Neuronal stem cell (in vitro differentiated cells): ENCODE measurements at regions not wholly inside any gene's neighbourhood (a gene's known extent, or its start where the extent isn't known, plus 50 kb on each side); places are given as distances from the start of the nearest gene placed in this dataset.

Source experiments
- DNase-seq: peaks from one replicate; pipeline ENCODE4 v3.0.0-alpha.2; 2013; ENCODE audit warnings: low spot score
- H2AFZ ChIP-seq: one replicate; pipeline ENCODE4 v1.6.1; 2013; ENCODE audit warnings: mild to moderate bottlenecking, low read length, inconsistent platforms
- H2AK5ac ChIP-seq: 2 replicates; pipeline ENCODE4 v1.6.1; 2013; ENCODE audit warnings: low read depth, mild to moderate bottlenecking, inconsistent platforms, low read length, moderate library complexity, mixed read lengths
- H2BK120ac ChIP-seq: 2 replicates; pipeline ENCODE4 v1.6.1; 2013; ENCODE audit warnings: low read depth, mild to moderate bottlenecking, inconsistent platforms, low read length, moderate library complexity, mixed read lengths
- H2BK12ac ChIP-seq: one replicate; pipeline ENCODE4 v1.6.1; 2013; ENCODE audit warnings: low read length, inconsistent platforms
- H2BK15ac ChIP-seq: 2 replicates; pipeline ENCODE4 v1.6.1; 2013; ENCODE audit warnings: mild to moderate bottlenecking, low read length, inconsistent platforms, mixed read lengths
- H2BK5ac ChIP-seq: one replicate; pipeline ENCODE4 v1.6.1; 2013; ENCODE audit warnings: inconsistent platforms, mild to moderate bottlenecking, low read length, moderate library complexity
- H3K14ac ChIP-seq: one replicate; pipeline ENCODE4 v1.6.1; 2013; ENCODE audit warnings: low read length, inconsistent platforms
- H3K18ac ChIP-seq: 2 replicates; pipeline ENCODE4 v1.6.1; 2013; ENCODE audit warnings: low read length, inconsistent platforms
- H3K23ac ChIP-seq: 2 replicates; pipeline ENCODE4 v1.6.1; 2013; ENCODE audit warnings: low read depth, mild to moderate bottlenecking, mixed read lengths, low read length, inconsistent platforms; ENCODE audit not compliant: poor library complexity
- H3K27ac ChIP-seq: replicated peaks from 3 replicates; pipeline ENCODE4 v1.5.1; 2013; ENCODE audit warnings: low read length, inconsistent platforms
- H3K27me3 ChIP-seq, 3 experiments: 2 replicates each; pipeline ENCODE4 v1.6.1; 2013; ENCODE audit warnings: low read length in 3 of 3, mild to moderate bottlenecking in 2 of 3, inconsistent platforms in 1 of 3, low read depth in 1 of 3, mixed read lengths in 1 of 3, moderate library complexity in 1 of 3; ENCODE audit not compliant: control insufficient read depth in 3 of 3, insufficient read depth in 3 of 3
- H3K36me3 ChIP-seq, 2 donors: replicated peaks in 1 of 2; 2 replicates each; pipeline ENCODE4 v1.6.1; 2013; ENCODE audit warnings: low read length in 2 of 2; ENCODE audit not compliant: control insufficient read depth in 2 of 2, insufficient read depth in 2 of 2
- H3K4ac ChIP-seq: 2 replicates; pipeline ENCODE4 v1.6.1; 2013; ENCODE audit warnings: inconsistent platforms, mild to moderate bottlenecking, low read length, moderate library complexity
- H3K4me1 ChIP-seq, 2 donors: 1 replicate in 1 of 2; 2 replicates in 1 of 2; pipeline ENCODE4 v1.6.1; 2013; ENCODE audit warnings: low read length in 2 of 2, low read depth in 1 of 2; ENCODE audit not compliant: control insufficient read depth in 2 of 2, insufficient read depth in 1 of 2
- H3K4me2 ChIP-seq: one replicate; pipeline ENCODE4 v1.6.1; 2013; ENCODE audit warnings: mild to moderate bottlenecking, low read length, inconsistent platforms; ENCODE audit not compliant: insufficient read depth, poor library complexity, severe bottlenecking
- H3K4me3 ChIP-seq, 2 donors: 2 replicates each; pipeline ENCODE4 v1.5.1; 2013; ENCODE audit warnings: low read length in 2 of 2, mild to moderate bottlenecking in 2 of 2, inconsistent platforms in 1 of 2, moderate library complexity in 1 of 2
- H3K79me1 ChIP-seq: one replicate; pipeline ENCODE4 v1.6.1; 2013; ENCODE audit warnings: low read depth, mild to moderate bottlenecking, inconsistent platforms, low read length, moderate library complexity
- H3K9ac ChIP-seq: one replicate; pipeline ENCODE4 v1.6.1; 2013; ENCODE audit warnings: mild to moderate bottlenecking, low read depth, low read length, inconsistent platforms; ENCODE audit not compliant: poor library complexity
- H3K9me3 ChIP-seq, 2 donors: replicated peaks in 1 of 2; 2 replicates each; pipeline versions ENCODE3 to v1.6.1; 2013; ENCODE audit warnings: low read length in 2 of 2, mild to moderate bottlenecking in 2 of 2, inconsistent platforms in 1 of 2, low read depth in 1 of 2, mixed read lengths in 1 of 2, moderate library complexity in 1 of 2; ENCODE audit not compliant: control insufficient read depth in 2 of 2, insufficient read depth in 1 of 2
- H4K8ac ChIP-seq: one replicate; pipeline ENCODE4 v1.6.1; 2013; ENCODE audit warnings: low read depth, mild to moderate bottlenecking, inconsistent platforms, low read length, moderate library complexity
- H4K91ac ChIP-seq: one replicate; pipeline ENCODE4 v1.6.1; 2013; ENCODE audit warnings: low read length, low read depth, mild to moderate bottlenecking, inconsistent platforms; ENCODE audit not compliant: poor library complexity
- WGBS, 2 donors: extraction: QIAGEN DNeasy Blood & Tissue Kit; methylation state at CpG; one replicate each; pipeline ENCODE4 v1.1.7; 2013; ENCODE audit warnings: missing lambda C conversion rate in 2 of 2, mixed read lengths in 1 of 2; ENCODE audit not compliant: insufficient read length in 2 of 2, insufficient replicate concordance in 1 of 2; ENCODE audit errors: extremely low coverage in 2 of 2; 5-methylcytosine and 5-hydroxymethylcytosine counted together

DNA sequence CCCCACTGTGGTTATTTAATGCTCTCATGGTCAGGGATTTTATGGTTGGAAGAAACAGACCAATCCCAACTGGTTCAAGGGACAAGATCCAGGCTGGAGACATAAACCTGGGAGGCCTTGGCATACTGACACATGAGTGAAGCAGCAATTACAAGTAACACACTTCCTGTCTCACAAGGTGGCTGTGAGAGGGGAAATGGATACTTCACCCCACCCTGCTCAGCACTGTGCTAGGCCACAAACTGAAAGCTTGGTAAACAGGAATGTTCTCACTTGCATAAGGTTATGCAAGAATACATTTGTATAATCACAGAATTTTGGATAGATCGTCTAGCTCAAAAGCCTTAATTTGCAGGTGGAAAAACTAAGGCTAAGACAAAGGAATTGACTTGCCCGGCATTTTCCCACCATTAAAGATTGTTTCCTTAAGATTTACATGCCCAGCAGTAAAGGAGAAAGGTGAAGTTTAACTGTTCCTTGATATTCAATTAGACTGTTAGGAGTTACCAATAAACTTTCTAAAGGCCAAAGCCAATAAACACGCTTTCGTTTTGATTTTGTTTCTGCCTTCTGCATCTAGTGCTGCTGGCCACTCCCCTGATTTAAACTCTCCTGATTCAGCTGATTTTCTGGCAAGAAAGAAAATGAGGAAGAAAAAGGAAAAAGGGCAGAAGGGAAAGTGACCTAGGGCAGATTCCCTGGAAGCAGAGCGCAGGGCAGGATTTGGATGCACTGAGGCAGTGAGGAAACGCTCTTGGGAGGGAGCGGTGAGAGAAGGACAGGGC is 215.6 kb upstream of the CDH5 start:
- H3K23ac ChIP-seq, result no peak overlapping the region
- H3K27ac ChIP-seq, result no peak overlapping the region
- DNase-seq, result no peak
- H3K9ac ChIP-seq, result no peak overlapping the region
- H3K79me1 ChIP-seq, result no peaks in the 10 kb centered on the region
- no peaks in the 10 kb centered on the region for H3K9me3 ChIP-seq
- H2BK12ac ChIP-seq, result no peak overlapping the region
- no peaks in the 10 kb centered on the region for H3K27me3 ChIP-seq
- H2AFZ ChIP-seq, result no peak overlapping the region
- WGBS, 2 donors, result no CpG with 5 or more reads among the region's 7 CpGs
- H3K14ac ChIP-seq, result no peak overlapping the region
- no peak overlapping the region for H2BK15ac ChIP-seq
- no peak overlapping the region for H3K4me2 ChIP-seq
- no peak overlapping the region for H3K4ac ChIP-seq
- H3K4me1 ChIP-seq, result no peaks in the 10 kb centered on the region
- H2AK5ac ChIP-seq, result no peak overlapping the region
- no peak overlapping the region for H4K91ac ChIP-seq
- H3K36me3 ChIP-seq, result no peaks in the 10 kb centered on the region
- no peak overlapping the region for H3K4me3 ChIP-seq
- no peak overlapping the region for H2BK5ac ChIP-seq
- no peak overlapping the region for H4K8ac ChIP-seq
- H2BK120ac ChIP-seq, result no peak overlapping the region
- peak overlapping the region; percentile 16 for H3K18ac ChIP-seq

DNA sequence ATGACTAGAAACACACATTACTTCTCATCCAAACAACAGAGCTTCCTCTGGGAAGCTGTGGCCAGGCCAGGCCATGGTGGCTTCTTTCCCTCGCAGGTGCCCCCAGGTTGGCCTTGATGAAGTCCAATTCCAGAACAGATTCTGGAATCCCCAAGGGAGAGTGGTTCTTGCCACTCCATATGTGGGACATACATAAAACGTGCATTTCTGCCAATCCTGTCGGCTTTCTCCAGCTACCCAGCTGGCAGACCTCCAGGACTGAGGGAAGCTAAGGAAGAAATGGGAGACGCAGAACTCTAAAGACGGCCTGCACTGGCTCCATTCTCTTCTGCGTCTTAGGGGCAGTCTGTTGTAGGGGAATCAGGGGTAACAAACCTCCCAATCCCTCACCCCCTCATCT is 219.2 kb upstream of the CDH5 start:
- no CpG with 5 or more reads among the region's 6 CpGs for WGBS, 2 donors

DNA sequence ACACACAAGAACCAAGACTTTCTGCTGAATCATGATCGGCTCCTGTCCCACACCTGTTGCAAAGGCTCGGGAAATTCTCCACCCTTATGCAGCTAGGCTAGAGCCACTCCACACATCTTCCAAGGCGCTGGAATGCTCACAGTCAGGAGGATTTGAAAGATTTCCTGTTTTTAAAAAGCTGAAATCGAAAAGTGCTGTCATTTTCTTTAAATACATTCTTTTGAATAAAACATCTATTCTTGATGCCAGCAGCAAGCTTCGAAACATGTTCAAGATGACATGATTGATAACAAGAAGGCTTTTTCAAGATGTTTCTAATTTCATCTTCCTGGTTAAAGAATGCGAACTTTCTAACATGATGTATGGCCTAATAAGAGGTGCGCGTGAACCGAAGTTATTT is 219.7 kb upstream of the CDH5 start:
- H3K27me3 ChIP-seq, result no peaks in the 10 kb centered on the region
- no peaks in the 10 kb centered on the region for H3K4me1 ChIP-seq
- H3K79me1 ChIP-seq, result no peaks in the 10 kb centered on the region
- no peak overlapping the region for H3K4me3 ChIP-seq
- no peak overlapping the region for H3K14ac ChIP-seq
- H3K27ac ChIP-seq, result no peak overlapping the region
- H3K36me3 ChIP-seq, result no peaks in the 10 kb centered on the region
- no peak overlapping the region for H3K9ac ChIP-seq
- H3K4me2 ChIP-seq, result no peak overlapping the region
- no peaks in the 10 kb centered on the region for H3K9me3 ChIP-seq
- no peak overlapping the region for H4K8ac ChIP-seq
- no CpG with 5 or more reads among the region's 9 CpGs for WGBS, 2 donors
- H2BK5ac ChIP-seq, result no peak overlapping the region
- no peak overlapping the region for H2AFZ ChIP-seq
- H3K4ac ChIP-seq, result no peak overlapping the region
- DNase-seq, result no peak
- no peak overlapping the region for H4K91ac ChIP-seq
- no peak overlapping the region for H2BK12ac ChIP-seq
- no peak overlapping the region for H3K18ac ChIP-seq
- no peak overlapping the region for H2BK120ac ChIP-seq
- H2AK5ac ChIP-seq, result no peak overlapping the region
- no peak overlapping the region for H3K23ac ChIP-seq
- no peak overlapping the region for H2BK15ac ChIP-seq

More for the DNA sequence above, 219.2 kb upstream of the CDH5 start:
- Histone ChIP-seq H2BK12ac (no peak overlapping the region), H3K14ac (no peak overlapping the region), H3K27ac (no peak overlapping the region), H2BK120ac (no peak overlapping the region), H3K4ac (no peak overlapping the region), H3K18ac (no peak overlapping the region), H2BK15ac (no peak overlapping the region), H3K4me3 (no peak overlapping the region), H3K27me3 (no peaks in the 10 kb centered on the region), H3K9me3 (no peaks in the 10 kb centered on the region), H3K23ac (no peak overlapping the region), H2AK5ac (no peak overlapping the region), H2BK5ac (no peak overlapping the region), H4K91ac (no peak overlapping the region), H3K4me2 (no peak overlapping the region), H3K79me1 (no peaks in the 10 kb centered on the region), H4K8ac (no peak overlapping the region), H3K36me3 (no peaks in the 10 kb centered on the region), H2AFZ (no peak overlapping the region), H3K9ac (no peak overlapping the region), H3K4me1 (no peaks in the 10 kb centered on the region)
- DNase-seq, result no peak

- Histone ChIP-seq H2BK120ac (no peak overlapping the region), H3K36me3 (no peaks in the 10 kb centered on the region), H3K27ac (no peak overlapping the region), H2BK12ac (no peak overlapping the region), H3K27me3 (no peaks in the 10 kb centered on the region), H3K18ac (no peak overlapping the region), H2BK15ac (no peak overlapping the region), H3K9me3 (no peaks in the 10 kb centered on the region), H2BK5ac (no peak overlapping the region), H3K4me2 (no peak overlapping the region), H3K4ac (no peak overlapping the region), H2AK5ac (no peak overlapping the region), H4K91ac (no peak overlapping the region), H3K9ac (no peak overlapping the region), H3K79me1 (no peaks in the 10 kb centered on the region), H3K23ac (no peak overlapping the region), H3K4me1 (no peaks in the 10 kb centered on the region), H4K8ac (no peak overlapping the region), H2AFZ (no peak overlapping the region), H3K14ac (no peak overlapping the region), H3K4me3 (no peak overlapping the region)
- no CpG with 5 or more reads among the region's 3 CpGs for WGBS, 2 donors
- DNase-seq, result no peak
Measured at GRCh38 chr16:66144641-66145040, 221.8 kb upstream of the CDH5 start.
